Upper lobe of right lung (tissue), 1 donor: ENCODE measurements at regions not wholly inside any gene's neighbourhood (a gene's known extent, or its start where the extent isn't known, plus 50 kb on each side); places are given as distances from the start of the nearest gene placed in this dataset.

Experiments
- ATAC-seq: fragments of 200-7000 bp; cut with Tn5 transposase; one replicate; pipeline ENCODE4 v1.9.1; 2020; ENCODE audit warnings: mild to moderate bottlenecking, moderate library complexity
- DNase-seq: peaks from one replicate; pipeline ENCODE4 v3.0.0-alpha.2; 2020
- H3K27ac ChIP-seq: fragments of 200-600 bp; one replicate; pipeline ENCODE4 v1.8.0; 2022
- H3K27me3 ChIP-seq: fragments of 200-600 bp; one replicate; pipeline ENCODE4 v1.8.0; 2022; ENCODE audit warnings: mild to moderate bottlenecking
- H3K36me3 ChIP-seq: fragments of 200-600 bp; one replicate; pipeline ENCODE4 v1.8.0; 2022
- H3K4me1 ChIP-seq: fragments of 200-600 bp; one replicate; pipeline ENCODE4 v1.8.0; 2022
- H3K4me3 ChIP-seq: fragments of 200-600 bp; one replicate; pipeline ENCODE4 v1.8.0; 2022; ENCODE audit warnings: mild to moderate bottlenecking
- H3K9me3 ChIP-seq: fragments of 200-600 bp; one replicate; pipeline ENCODE4 v1.8.0; 2022
- intact Hi-C: fragments of 100-400 bp; cut with DNase I; formaldehyde crosslinking; loops from one replicate; pipeline ENCODE4 v1.11.0; 2022
- TF ChIP-seq, protein P1 (sequence below): fragments of 200-600 bp; IDR thresholded peaks from one replicate; pipeline ENCODE4 v1.8.0; 2022; ENCODE audit warnings: antibody characterized with exemption
- donor health status: DM: no; HTN: yes; CAD: no; lungs with severe emphysema.

DNA sequence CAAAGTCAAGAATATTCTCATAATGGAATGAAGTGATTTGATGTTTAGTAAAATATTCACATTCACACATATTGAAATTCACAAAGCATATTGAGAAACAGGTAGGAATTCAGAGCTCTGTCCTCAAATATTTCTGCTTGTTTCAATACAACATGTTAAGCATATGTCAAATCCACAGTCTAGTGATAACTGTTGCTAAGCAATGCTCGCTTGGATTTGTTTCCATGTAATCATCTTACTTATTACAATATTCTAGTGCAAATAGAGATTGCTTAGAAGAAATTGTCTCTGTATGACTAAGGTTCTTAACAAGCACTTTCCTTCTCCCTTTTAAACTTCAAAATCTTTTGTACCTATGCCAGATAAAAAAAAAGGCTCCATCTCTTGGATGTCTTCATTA is 995.7 kb downstream of the CDH18 start:
- Histone ChIP-seq H3K27ac (no peak overlapping the region), H3K4me1 (no peaks in the 10 kb centered on the region), H3K9me3 (no peaks in the 10 kb centered on the region), H3K36me3 (no peaks in the 10 kb centered on the region), H3K4me3 (no peak overlapping the region), H3K27me3 (no peaks in the 10 kb centered on the region)
- TF ChIP-seq, protein P1, sequence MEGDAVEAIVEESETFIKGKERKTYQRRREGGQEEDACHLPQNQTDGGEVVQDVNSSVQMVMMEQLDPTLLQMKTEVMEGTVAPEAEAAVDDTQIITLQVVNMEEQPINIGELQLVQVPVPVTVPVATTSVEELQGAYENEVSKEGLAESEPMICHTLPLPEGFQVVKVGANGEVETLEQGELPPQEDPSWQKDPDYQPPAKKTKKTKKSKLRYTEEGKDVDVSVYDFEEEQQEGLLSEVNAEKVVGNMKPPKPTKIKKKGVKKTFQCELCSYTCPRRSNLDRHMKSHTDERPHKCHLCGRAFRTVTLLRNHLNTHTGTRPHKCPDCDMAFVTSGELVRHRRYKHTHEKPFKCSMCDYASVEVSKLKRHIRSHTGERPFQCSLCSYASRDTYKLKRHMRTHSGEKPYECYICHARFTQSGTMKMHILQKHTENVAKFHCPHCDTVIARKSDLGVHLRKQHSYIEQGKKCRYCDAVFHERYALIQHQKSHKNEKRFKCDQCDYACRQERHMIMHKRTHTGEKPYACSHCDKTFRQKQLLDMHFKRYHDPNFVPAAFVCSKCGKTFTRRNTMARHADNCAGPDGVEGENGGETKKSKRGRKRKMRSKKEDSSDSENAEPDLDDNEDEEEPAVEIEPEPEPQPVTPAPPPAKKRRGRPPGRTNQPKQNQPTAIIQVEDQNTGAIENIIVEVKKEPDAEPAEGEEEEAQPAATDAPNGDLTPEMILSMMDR, result no peak
- ATAC-seq (no peak), DNase-seq (no peak)
- intact Hi-C loops, result no loop called here

GRCh38 chr5:18999478-18999877 is 988.5 kb downstream of the CDH18 start:
- intact Hi-C loops, result no loop called here

GRCh38 chr5:19001054-19001453 is 986.9 kb downstream of the CDH18 start:
- TF ChIP-seq, protein P1, result no peak

More at GRCh38 chr5:18999478-18999877, 988.5 kb downstream of the CDH18 start:
- Histone ChIP-seq H3K27ac (no peak overlapping the region), H3K9me3 (no peaks in the 10 kb centered on the region), H3K27me3 (no peaks in the 10 kb centered on the region), H3K4me3 (no peak overlapping the region), H3K36me3 (no peaks in the 10 kb centered on the region), H3K4me1 (no peaks in the 10 kb centered on the region)
- TF ChIP-seq, protein P1, result no peak
- ATAC-seq (no peak), DNase-seq (no peak)

DNA sequence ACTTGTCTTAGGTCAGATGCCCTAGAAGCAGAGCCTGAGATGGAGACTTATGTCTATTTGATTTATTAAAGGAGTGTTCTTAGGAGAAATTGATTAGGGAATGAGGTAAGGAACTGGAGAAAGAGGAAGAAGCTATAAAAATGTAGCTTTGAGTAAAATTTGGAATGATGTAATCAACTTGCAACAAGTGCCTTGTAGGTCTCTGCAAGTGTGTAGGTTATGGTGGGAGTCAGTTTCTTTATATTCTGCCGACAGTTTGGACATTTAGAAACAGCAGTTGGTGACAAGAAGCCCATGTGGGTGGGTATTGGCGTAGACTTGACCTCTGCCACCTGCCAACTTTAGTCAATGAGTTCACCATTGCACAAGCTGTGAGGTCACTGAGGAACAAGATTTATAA is 986.5 kb downstream of the CDH18 start:
- ATAC-seq (no peak), DNase-seq (no peak)
- Histone ChIP-seq H3K27ac (no peak overlapping the region), H3K36me3 (no peaks in the 10 kb centered on the region), H3K4me1 (no peaks in the 10 kb centered on the region), H3K27me3 (no peaks in the 10 kb centered on the region), H3K4me3 (no peak overlapping the region), H3K9me3 (no peaks in the 10 kb centered on the region)
- TF ChIP-seq, protein P1, result no peak
- intact Hi-C loops, result no loop called here

More at GRCh38 chr5:19001054-19001453, 986.9 kb downstream of the CDH18 start:
- H3K4me3 ChIP-seq, result no peak overlapping the region
- H3K27ac ChIP-seq, result no peak overlapping the region
- intact Hi-C loops, result no loop called here
- ATAC-seq (no peak), DNase-seq (no peak)
- no peaks in the 10 kb centered on the region for H3K9me3 ChIP-seq
- H3K27me3 ChIP-seq, result no peaks in the 10 kb centered on the region
- H3K36me3 ChIP-seq, result no peaks in the 10 kb centered on the region
- no peaks in the 10 kb centered on the region for H3K4me1 ChIP-seq

DNA sequence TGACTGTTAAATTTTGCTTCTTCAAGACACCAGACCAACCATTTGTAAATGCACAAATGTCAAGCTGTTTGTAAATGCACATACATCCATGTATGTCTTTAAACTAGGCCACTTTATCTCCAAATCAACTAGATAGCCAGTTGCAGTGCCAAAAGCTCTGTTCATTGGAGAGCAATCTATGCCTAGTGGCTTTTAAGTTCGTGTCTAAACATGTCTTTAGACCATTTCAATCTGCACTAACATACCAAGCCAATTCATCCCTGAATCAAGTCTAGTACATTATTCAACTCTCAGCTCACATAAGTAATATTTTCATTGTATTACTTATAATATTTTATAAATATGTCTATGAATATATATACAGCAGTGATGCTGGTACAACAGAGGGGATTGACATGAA is 985.9 kb downstream of the CDH18 start:
- intact Hi-C loops, result no loop called here

More for the DNA sequence above, 985.9 kb downstream of the CDH18 start:
- no peak overlapping the region for H3K4me3 ChIP-seq
- TF ChIP-seq, protein P1, result no peak
- no peaks in the 10 kb centered on the region for H3K36me3 ChIP-seq
- no peak overlapping the region for H3K27ac ChIP-seq
- no peak for ATAC-seq
- no peaks in the 10 kb centered on the region for H3K4me1 ChIP-seq
- no peak for DNase-seq
- H3K9me3 ChIP-seq, result no peaks in the 10 kb centered on the region
- no peaks in the 10 kb centered on the region for H3K27me3 ChIP-seq
